Stimulated activated memory B cell treated with anti-CD40 and anti-IgM and Interleukin-4, amounts not matched to agents 10 μg/mL and 1 μg/mL and 100 μg/mL, for 72 hours (primary cell): ENCODE measurements at regions not wholly inside any gene's neighbourhood (a gene's known extent, or its start where the extent isn't known, plus 50 kb on each side); places are given as distances from the start of the nearest gene placed in this dataset.

ENCODE experiments used
- ATAC-seq: fragments of 150-1000 bp; cut with Tn5 transposase; 2 replicates; pipeline ENCODE4 v1.10.0; 2021
- H3K27ac Mint-ChIP-seq: one replicate; pipeline ENCODE4 v1.8.0; 2022; ENCODE audit warnings: mild to moderate bottlenecking, mixed read lengths
- H3K27me3 Mint-ChIP-seq: one replicate; pipeline ENCODE4 v1.8.0; 2022; ENCODE audit warnings: mixed read lengths
- H3K36me3 Mint-ChIP-seq: one replicate; pipeline ENCODE4 v1.8.0; 2022; ENCODE audit warnings: mixed read lengths
- H3K4me1 Mint-ChIP-seq: one replicate; pipeline ENCODE4 v1.8.0; 2022; ENCODE audit warnings: mixed read lengths
- H3K4me3 Mint-ChIP-seq: one replicate; pipeline ENCODE4 v1.8.0; 2022; ENCODE audit warnings: mild to moderate bottlenecking, moderate library complexity, mixed read lengths
- H3K9me3 Mint-ChIP-seq: one replicate; pipeline ENCODE4 v1.8.0; 2022; ENCODE audit warnings: mixed read lengths

- H3K4me1 Mint-ChIP-seq = no peaks in the 10 kb centered on the region
- H3K36me3 Mint-ChIP-seq = no peaks in the 10 kb centered on the region
- peaks cover under 1% of the 10 kb centered on the region for H3K9me3 Mint-ChIP-seq
- H3K4me3 Mint-ChIP-seq = no peak overlapping the region
- H3K27ac Mint-ChIP-seq = no peak overlapping the region
- no peak for ATAC-seq
- peaks cover 42% of the 10 kb centered on the region for H3K27me3 Mint-ChIP-seq
Measured at GRCh38 chr22:48318575-48319320, 1508.9 kb downstream of the BRD1 start.

- no peak overlapping the region for H3K27ac Mint-ChIP-seq
- no peaks in the 10 kb centered on the region for H3K4me1 Mint-ChIP-seq
- no peak overlapping the region for H3K4me3 Mint-ChIP-seq
- ATAC-seq = no peak
- H3K9me3 Mint-ChIP-seq = peaks cover 6% of the 10 kb centered on the region
- peaks cover 42% of the 10 kb centered on the region for H3K27me3 Mint-ChIP-seq
- no peaks in the 10 kb centered on the region for H3K36me3 Mint-ChIP-seq
Measured at GRCh38 chr22:48318173-48318572, 1509.5 kb downstream of the BRD1 start.

GRCh38 chr22:48316257-48317250 lies 1511.1 kb downstream of the BRD1 start:
- no peak for ATAC-seq
- H3K27me3 Mint-ChIP-seq = peaks cover 35% of the 10 kb centered on the region
- H3K9me3 Mint-ChIP-seq = peaks cover 12% of the 10 kb centered on the region
- H3K4me1 Mint-ChIP-seq = no peaks in the 10 kb centered on the region
- no peak overlapping the region for H3K4me3 Mint-ChIP-seq
- no peaks in the 10 kb centered on the region for H3K36me3 Mint-ChIP-seq
- no peak overlapping the region for H3K27ac Mint-ChIP-seq

GRCh38 chr22:48315439-48316256 lies 1512.0 kb downstream of the BRD1 start:
- Mint-ChIP-seq H3K4me1 (no peaks in the 10 kb centered on the region), H3K27ac (no peak overlapping the region), H3K9me3 (peaks cover 17% of the 10 kb centered on the region), H3K36me3 (no peaks in the 10 kb centered on the region), H3K4me3 (no peak overlapping the region), H3K27me3 (peaks cover 29% of the 10 kb centered on the region)
- no peak for ATAC-seq

GRCh38 chr22:48314073-48314472 lies 1513.6 kb downstream of the BRD1 start:
- H3K9me3 Mint-ChIP-seq = peaks cover 18% of the 10 kb centered on the region
- H3K27me3 Mint-ChIP-seq = peaks cover 17% of the 10 kb centered on the region
- no peak for ATAC-seq
- H3K27ac Mint-ChIP-seq = no peak overlapping the region
- H3K4me3 Mint-ChIP-seq = no peak overlapping the region
- no peaks in the 10 kb centered on the region for H3K36me3 Mint-ChIP-seq
- no peaks in the 10 kb centered on the region for H3K4me1 Mint-ChIP-seq

GRCh38 chr22:48313175-48313830 lies 1514.4 kb downstream of the BRD1 start:
- no peak for ATAC-seq
- Mint-ChIP-seq H3K36me3 (no peaks in the 10 kb centered on the region), H3K27me3 (peaks cover 9% of the 10 kb centered on the region), H3K4me3 (no peak overlapping the region), H3K4me1 (no peaks in the 10 kb centered on the region), H3K27ac (no peak overlapping the region), H3K9me3 (peaks cover 18% of the 10 kb centered on the region)

GRCh38 chr22:48310740-48311139 lies 1516.9 kb downstream of the BRD1 start:
- H3K4me1 Mint-ChIP-seq = no peaks in the 10 kb centered on the region
- peaks cover 15% of the 10 kb centered on the region for H3K27me3 Mint-ChIP-seq
- no peak overlapping the region for H3K4me3 Mint-ChIP-seq
- no peaks in the 10 kb centered on the region for H3K36me3 Mint-ChIP-seq
- peaks cover 18% of the 10 kb centered on the region for H3K9me3 Mint-ChIP-seq
- H3K27ac Mint-ChIP-seq = no peak overlapping the region
- no peak for ATAC-seq

- ATAC-seq = no peak
- H3K36me3 Mint-ChIP-seq = no peaks in the 10 kb centered on the region
- H3K4me3 Mint-ChIP-seq = no peak overlapping the region
- no peak overlapping the region for H3K27ac Mint-ChIP-seq
- H3K9me3 Mint-ChIP-seq = peaks cover 18% of the 10 kb centered on the region
- H3K4me1 Mint-ChIP-seq = no peaks in the 10 kb centered on the region
- H3K27me3 Mint-ChIP-seq = peaks cover 19% of the 10 kb centered on the region
Measured at GRCh38 chr22:48310289-48310688, 1517.4 kb downstream of the BRD1 start.

- Mint-ChIP-seq H3K27me3 (peaks cover 24% of the 10 kb centered on the region), H3K4me3 (no peak overlapping the region), H3K27ac (no peak overlapping the region), H3K9me3 (peaks cover 18% of the 10 kb centered on the region), H3K36me3 (no peaks in the 10 kb centered on the region), H3K4me1 (no peaks in the 10 kb centered on the region)
- ATAC-seq = no peak
Measured at GRCh38 chr22:48309836-48310235, 1517.8 kb downstream of the BRD1 start.

GRCh38 chr22:48309115-48309705 lies 1518.5 kb downstream of the BRD1 start:
- H3K9me3 Mint-ChIP-seq = peaks cover 18% of the 10 kb centered on the region
- no peaks in the 10 kb centered on the region for H3K4me1 Mint-ChIP-seq
- no peak overlapping the region for H3K4me3 Mint-ChIP-seq
- ATAC-seq = no peak
- no peak overlapping the region for H3K27ac Mint-ChIP-seq
- H3K27me3 Mint-ChIP-seq = peaks cover 30% of the 10 kb centered on the region
- H3K36me3 Mint-ChIP-seq = no peaks in the 10 kb centered on the region

GRCh38 chr22:48307931-48308330 lies 1519.7 kb downstream of the BRD1 start:
- Mint-ChIP-seq H3K27ac (no peak overlapping the region), H3K9me3 (peaks cover 12% of the 10 kb centered on the region), H3K27me3 (peaks cover 32% of the 10 kb centered on the region), H3K4me3 (no peak overlapping the region), H3K4me1 (no peaks in the 10 kb centered on the region), H3K36me3 (no peaks in the 10 kb centered on the region)
- no peak for ATAC-seq

GRCh38 chr22:48306785-48307510 lies 1520.7 kb downstream of the BRD1 start:
- peaks cover 9% of the 10 kb centered on the region for H3K9me3 Mint-ChIP-seq
- H3K27me3 Mint-ChIP-seq = peaks cover 32% of the 10 kb centered on the region
- no peaks in the 10 kb centered on the region for H3K4me1 Mint-ChIP-seq
- ATAC-seq = no peak
- H3K4me3 Mint-ChIP-seq = no peak overlapping the region
- H3K36me3 Mint-ChIP-seq = no peaks in the 10 kb centered on the region
- H3K27ac Mint-ChIP-seq = no peak overlapping the region

GRCh38 chr22:48306284-48306683 lies 1521.4 kb downstream of the BRD1 start:
- Mint-ChIP-seq H3K27ac (no peak overlapping the region), H3K4me3 (no peak overlapping the region), H3K4me1 (no peaks in the 10 kb centered on the region), H3K36me3 (no peaks in the 10 kb centered on the region), H3K9me3 (peaks cover 6% of the 10 kb centered on the region), H3K27me3 (peaks cover 32% of the 10 kb centered on the region)
- ATAC-seq = no peak

- H3K4me3 Mint-ChIP-seq = no peak overlapping the region
- peaks cover 32% of the 10 kb centered on the region for H3K27me3 Mint-ChIP-seq
- no peaks in the 10 kb centered on the region for H3K4me1 Mint-ChIP-seq
- H3K36me3 Mint-ChIP-seq = no peaks in the 10 kb centered on the region
- peaks cover 2% of the 10 kb centered on the region for H3K9me3 Mint-ChIP-seq
- no peak overlapping the region for H3K27ac Mint-ChIP-seq
- no peak for ATAC-seq
Measured at GRCh38 chr22:48305726-48306235, 1521.9 kb downstream of the BRD1 start.
